ENCODE measurements at regions not wholly inside any gene's neighbourhood (a gene's known extent, or its start where the extent isn't known, plus 50 kb on each side); places are given as distances from the start of the nearest gene placed in this dataset.

- H3K36me3 ChIP-seq, result no peaks in the 10 kb centered on the region
- H3K4me1 ChIP-seq, result no peaks in the 10 kb centered on the region
- H3K9me3 ChIP-seq, result no peaks in the 10 kb centered on the region
- no peak for DNase-seq (ENCODE audit: low spot score in 2 of 2)
- TF ChIP-seq CTCF (IDR thresholded peaks at IDR 0.05) (no peak), POLR2A (IDR thresholded peaks at IDR 0.05) (no peak), EP300 (IDR thresholded peaks at IDR 0.05) (no peak)
- no peak overlapping the region for H3K27ac ChIP-seq
- no peak overlapping the region for H3K4me3 ChIP-seq
- H3K27me3 ChIP-seq, result peaks cover 0 to 4% of the 10 kb centered on the region in 2 donors
- 64 to 82% methylated on average over 1 of the region's 1 CpG for WGBS, 2 donors
These were observed 51.7 kb upstream of the TFAP2D start for GRCh38 chr6:50661636-50662035.
